HuH-7.5 (cell line): ENCODE measurements at regions not wholly inside any gene's neighbourhood (a gene's known extent, or its start where the extent isn't known, plus 50 kb on each side); places are given as distances from the start of the nearest gene placed in this dataset.
"Not testable (repeated sequence)": the region's sequence is repeated elsewhere in the genome, so short reads cannot be mapped to it uniquely, and the experiment has no call there.

Experiments
- DNase-seq: peaks from one replicate; pipeline ENCODE4 v3.0.0; 2011; ENCODE audit warnings: low spot score

GRCh38 chr12:46983959-46984841 lies 95.2 kb upstream of the PCED1B start:
- DNase-seq: peak; percentile 35

GRCh38 chr12:46985816-46986215 lies 93.6 kb upstream of the PCED1B start:
- DNase-seq: no peak

- DNase-seq: not testable (repeated sequence)
Measured at GRCh38 chr12:46988122-46988521, 91.3 kb upstream of the PCED1B start.

GRCh38 chr12:46990211-46990610 lies 89.2 kb upstream of the PCED1B start:
- DNase-seq: no peak

GRCh38 chr12:46992051-46992450 lies 87.4 kb upstream of the PCED1B start:
- not testable (repeated sequence) for DNase-seq

- DNase-seq: no peak
Measured at GRCh38 chr12:46998811-46999368, 80.5 kb upstream of the PCED1B start.

GRCh38 chr12:47004634-47005033 lies 74.8 kb upstream of the PCED1B start:
- DNase-seq: no peak

- DNase-seq: no peak
Measured at GRCh38 chr12:47007048-47007447, 72.4 kb upstream of the PCED1B start.

- no peak for DNase-seq
Measured at GRCh38 chr12:47012552-47012951, 66.9 kb upstream of the PCED1B start.

GRCh38 chr12:47014474-47014873 lies 64.9 kb upstream of the PCED1B start:
- DNase-seq: no peak

- no peak for DNase-seq
Measured at GRCh38 chr12:47015381-47015780, 64.0 kb upstream of the PCED1B start.

- no peak for DNase-seq
Measured at GRCh38 chr12:47017041-47017713, 62.2 kb upstream of the PCED1B start.

GRCh38 chr12:47017901-47018475 lies 61.4 kb upstream of the PCED1B start:
- DNase-seq: no peak

GRCh38 chr12:47020211-47020821 lies 59.1 kb upstream of the PCED1B start:
- DNase-seq: no peak

- no peak for DNase-seq
Measured at GRCh38 chr12:47021298-47021697, 58.1 kb upstream of the PCED1B start.

- DNase-seq: no peak
Measured at GRCh38 chr12:47022296-47022695, 57.1 kb upstream of the PCED1B start.

- no peak for DNase-seq
Measured at GRCh38 chr12:47023311-47023710, 56.1 kb upstream of the PCED1B start.

GRCh38 chr12:47023953-47024352 lies 55.5 kb upstream of the PCED1B start:
- no peak for DNase-seq

- DNase-seq: no peak
Measured at GRCh38 chr12:47024463-47024862, 55.0 kb upstream of the PCED1B start.

- no peak for DNase-seq
Measured at GRCh38 chr12:47025349-47025748, 54.1 kb upstream of the PCED1B start.

- no peak for DNase-seq
Measured at GRCh38 chr12:47025798-47026197, 53.6 kb upstream of the PCED1B start.

- DNase-seq: no peak
Measured at GRCh38 chr12:47026291-47026690, 53.1 kb upstream of the PCED1B start.
